Astrocyte (in vitro differentiated cells and primary cell): ENCODE measurements at regions not wholly inside any gene's neighbourhood (a gene's known extent, or its start where the extent isn't known, plus 50 kb on each side); places are given as distances from the start of the nearest gene placed in this dataset.

Experiments used
- CTCF ChIP-seq: IDR thresholded peaks from 2 replicates; pipeline ENCODE4 v1.5.1; 2011; ENCODE audit warnings: low read depth, mild to moderate bottlenecking, inconsistent platforms, low read length, moderate library complexity; ENCODE audit not compliant: insufficient read depth
- EZH2 ChIP-seq: IDR thresholded peaks from 2 replicates; pipeline ENCODE4 v1.6.1; 2012; ENCODE audit warnings: mild to moderate bottlenecking, low read length, inconsistent platforms; ENCODE audit not compliant: insufficient read depth

GRCh38 chr18:78904179-78904531, 75.5 kb upstream of the SALL3 start:
- no peak for TF ChIP-seq CTCF
- TF ChIP-seq EZH2 = no peak
